SH-SY5Y (cell line): ENCODE measurements at regions not wholly inside any gene's neighbourhood (a gene's known extent, or its start where the extent isn't known, plus 50 kb on each side); places are given as distances from the start of the nearest gene placed in this dataset.

Source experiments
- GATA2 ChIP-seq: IDR thresholded peaks from 2 replicates; pipeline ENCODE4 v1.6.1; 2011; ENCODE audit warnings: mild to moderate bottlenecking, low read depth, low read length
- GATA3 ChIP-seq: IDR thresholded peaks from 2 replicates; pipeline ENCODE4 v1.6.1; 2011; ENCODE audit warnings: low read depth, mild to moderate bottlenecking, low read length, moderate library complexity

DNA sequence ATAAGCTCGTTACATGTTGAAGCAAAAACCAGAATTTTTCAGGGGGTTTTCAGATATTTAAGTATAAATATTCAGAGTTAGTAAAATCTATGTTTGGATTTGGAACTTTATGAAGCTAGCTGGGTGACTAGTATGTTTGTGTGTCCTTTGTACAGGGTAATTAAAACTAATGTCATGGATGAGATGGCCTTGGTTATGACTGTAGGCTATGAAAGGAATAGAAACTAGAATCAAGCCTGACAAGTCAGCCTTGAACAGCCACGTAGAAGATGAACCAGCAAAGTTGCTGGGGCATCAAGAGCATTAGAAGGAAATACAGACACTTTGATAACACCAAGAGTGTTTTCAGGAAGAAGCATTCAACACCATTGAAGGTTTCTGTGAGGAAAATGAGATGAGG, 825.1 kb upstream of the CNTNAP5 start:
- TF ChIP-seq GATA3: no peak

DNA sequence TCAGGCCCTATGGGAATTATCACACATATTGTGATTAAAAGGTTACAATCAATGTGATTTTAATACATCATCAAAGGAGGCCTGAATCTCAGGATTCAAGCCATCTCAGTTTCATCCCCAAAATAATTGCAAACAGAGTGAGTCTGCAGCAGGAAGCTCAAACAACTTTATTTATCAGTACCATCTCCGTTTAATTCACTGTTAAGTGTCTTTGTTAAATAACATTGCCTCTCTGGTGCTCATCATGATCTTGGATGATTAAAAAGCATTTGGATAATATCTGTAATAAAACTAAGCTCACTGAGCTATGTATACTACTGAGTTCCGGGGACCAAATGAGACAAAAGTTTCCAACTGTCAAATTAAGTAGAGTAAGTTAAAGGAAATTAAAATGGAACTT, 817.8 kb upstream of the CNTNAP5 start:
- TF ChIP-seq GATA2 (peak; percentile 58; the same call in 1 of the 2 replicates), GATA3 (peak; percentile 50; the same call in 1 of the 2 replicates)

GRCh38 chr2:123209202-123209601, 815.9 kb upstream of the CNTNAP5 start:
- TF ChIP-seq GATA2: peak; percentile 79
- TF ChIP-seq GATA3: 0 out of 2 replicates have a peak, but pooled peaks have one; percentile 38

- TF ChIP-seq GATA2: peak; percentile 34; the same call in 1 of the 2 replicates
- peak; percentile 68; the same call in 1 of the 2 replicates for TF ChIP-seq GATA3
These were observed 813.9 kb upstream of the CNTNAP5 start for GRCh38 chr2:123211181-123211580.

DNA sequence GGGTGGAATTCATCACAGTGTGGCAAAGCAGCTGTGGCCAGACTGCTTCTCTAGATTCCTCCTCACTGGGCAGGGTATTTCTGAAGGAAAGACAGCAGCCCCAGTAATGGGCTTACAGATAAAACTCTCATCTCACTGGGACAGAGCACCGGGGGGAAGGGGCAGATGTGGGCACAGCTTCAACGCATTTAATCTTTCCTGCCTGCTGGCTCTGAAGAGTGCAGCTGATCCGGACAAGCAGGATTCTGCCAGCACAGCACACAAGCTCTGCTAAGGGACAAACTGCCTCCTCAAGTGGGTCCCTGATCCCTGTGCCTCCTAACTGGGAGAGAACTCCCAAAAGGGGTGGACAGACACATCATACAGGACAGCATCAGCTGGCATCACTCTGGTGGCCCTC, 779.9 kb upstream of the CNTNAP5 start:
- TF ChIP-seq GATA2: no peak
- no peak for TF ChIP-seq GATA3

- TF ChIP-seq GATA2 (no peak), GATA3 (no peak)
These were observed 766.1 kb upstream of the CNTNAP5 start for GRCh38 chr2:123258877-123259539.

DNA sequence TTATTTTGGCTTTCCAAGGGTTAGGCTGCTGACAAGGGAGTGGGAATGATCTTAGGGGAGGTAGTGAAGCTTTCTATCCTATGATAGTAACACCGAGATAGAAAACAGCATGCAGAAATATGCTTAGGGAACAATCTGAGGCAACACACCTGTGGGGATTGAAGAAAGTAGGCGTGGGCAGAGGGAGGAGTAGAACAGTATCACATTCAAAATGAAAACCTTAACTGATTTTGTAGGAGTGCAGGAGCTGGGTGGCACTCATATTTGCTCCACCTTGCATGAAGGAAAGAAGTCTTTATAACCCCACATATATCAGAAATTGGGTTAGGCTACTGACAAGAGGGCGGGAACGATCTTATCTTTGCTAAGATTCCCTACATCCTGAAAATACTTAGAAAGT, 762.2 kb upstream of the CNTNAP5 start:
- TF ChIP-seq GATA3 (no peak), GATA2 (no peak)

DNA sequence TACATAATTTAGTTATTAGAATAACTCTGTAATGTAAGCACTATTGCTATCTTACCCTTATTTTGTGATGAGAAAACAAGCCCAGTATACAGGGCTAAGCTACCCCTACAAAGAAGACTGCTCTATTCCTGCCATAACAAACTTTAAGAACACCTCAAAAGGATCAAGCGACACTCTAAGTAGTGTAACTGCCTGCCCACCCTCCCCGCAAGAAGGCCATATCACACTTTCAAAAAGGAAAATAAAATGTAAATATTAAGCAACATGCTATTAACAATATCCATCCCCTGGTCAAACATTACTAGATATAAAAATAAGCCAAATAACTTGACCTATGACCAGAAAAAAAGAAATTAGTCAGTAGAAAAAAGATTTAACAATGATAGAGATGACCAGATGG, 741.7 kb upstream of the CNTNAP5 start:
- TF ChIP-seq GATA2 (no peak), GATA3 (no peak)

- TF ChIP-seq GATA3 (no peak), GATA2 (no peak)
These were observed 721.4 kb upstream of the CNTNAP5 start for GRCh38 chr2:123303731-123304130.
